Gastroesophageal sphincter (tissue), 3 donors: ENCODE measurements at regions not wholly inside any gene's neighbourhood (a gene's known extent, or its start where the extent isn't known, plus 50 kb on each side); places are given as distances from the start of the nearest gene placed in this dataset.

Source experiments
- EP300 ChIP-seq: sonication (generic); formaldehyde crosslinking; IDR thresholded peaks from one replicate; pipeline ENCODE4 v1.6.1; 2017; ENCODE audit warnings: antibody characterized with exemption, mild to moderate bottlenecking
- POLR2A ChIP-seq, 2 donors: fragments of 450-650 bp; IDR thresholded peaks; one replicate each; pipeline ENCODE4 v1.6.1; 2017; ENCODE audit warnings: antibody characterized with exemption in 2 of 2, mild to moderate bottlenecking in 2 of 2, moderate library complexity in 1 of 2
- POLR2AphosphoS5 ChIP-seq: sonication (generic); formaldehyde crosslinking; IDR thresholded peaks from one replicate; pipeline ENCODE4 v1.6.1; 2017; ENCODE audit warnings: antibody characterized with exemption
- TF ChIP-seq, protein P1 (sequence below), 4 experiments: fragments of 200-600 bp in 2 of 4; fragments of 450-650 bp in 2 of 4; sonication (generic) in 1 of 4; IDR thresholded peaks; one replicate each; pipeline ENCODE4 v1.5.1; 2017 to 2019; ENCODE audit warnings: antibody characterized with exemption in 4 of 4, mild to moderate bottlenecking in 2 of 4, moderate library complexity in 2 of 4

DNA sequence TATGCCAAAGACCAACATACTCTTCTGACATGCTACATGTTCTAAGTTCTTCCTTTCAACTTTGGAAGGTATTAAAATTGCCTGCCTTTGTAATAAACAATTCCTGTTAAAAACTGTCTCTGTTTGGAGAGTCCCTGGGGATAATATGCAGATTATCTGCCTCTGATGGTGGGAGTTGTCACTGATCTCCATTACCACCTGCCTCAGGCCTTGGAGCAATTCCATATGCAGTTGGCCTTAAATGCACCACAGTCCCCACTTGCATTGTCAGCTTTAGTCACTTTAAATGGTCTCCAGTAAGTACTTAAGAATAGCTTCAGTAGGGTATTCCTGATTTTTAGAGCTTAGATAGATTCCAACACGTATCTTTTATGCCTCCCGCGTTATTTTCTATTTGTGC, 121.1 kb upstream of the GOLIM4 start:
- TF ChIP-seq, protein P1, sequence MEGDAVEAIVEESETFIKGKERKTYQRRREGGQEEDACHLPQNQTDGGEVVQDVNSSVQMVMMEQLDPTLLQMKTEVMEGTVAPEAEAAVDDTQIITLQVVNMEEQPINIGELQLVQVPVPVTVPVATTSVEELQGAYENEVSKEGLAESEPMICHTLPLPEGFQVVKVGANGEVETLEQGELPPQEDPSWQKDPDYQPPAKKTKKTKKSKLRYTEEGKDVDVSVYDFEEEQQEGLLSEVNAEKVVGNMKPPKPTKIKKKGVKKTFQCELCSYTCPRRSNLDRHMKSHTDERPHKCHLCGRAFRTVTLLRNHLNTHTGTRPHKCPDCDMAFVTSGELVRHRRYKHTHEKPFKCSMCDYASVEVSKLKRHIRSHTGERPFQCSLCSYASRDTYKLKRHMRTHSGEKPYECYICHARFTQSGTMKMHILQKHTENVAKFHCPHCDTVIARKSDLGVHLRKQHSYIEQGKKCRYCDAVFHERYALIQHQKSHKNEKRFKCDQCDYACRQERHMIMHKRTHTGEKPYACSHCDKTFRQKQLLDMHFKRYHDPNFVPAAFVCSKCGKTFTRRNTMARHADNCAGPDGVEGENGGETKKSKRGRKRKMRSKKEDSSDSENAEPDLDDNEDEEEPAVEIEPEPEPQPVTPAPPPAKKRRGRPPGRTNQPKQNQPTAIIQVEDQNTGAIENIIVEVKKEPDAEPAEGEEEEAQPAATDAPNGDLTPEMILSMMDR (IDR thresholded peaks at IDR 0.05): no peak
- TF ChIP-seq POLR2A (IDR thresholded peaks at IDR 0.05) (no peak), EP300 (no peak), POLR2AphosphoS5 (no peak)
